ENCODE measurements at regions not wholly inside any gene's neighbourhood (a gene's known extent, or its start where the extent isn't known, plus 50 kb on each side); places are given as distances from the start of the nearest gene placed in this dataset.

DNA sequence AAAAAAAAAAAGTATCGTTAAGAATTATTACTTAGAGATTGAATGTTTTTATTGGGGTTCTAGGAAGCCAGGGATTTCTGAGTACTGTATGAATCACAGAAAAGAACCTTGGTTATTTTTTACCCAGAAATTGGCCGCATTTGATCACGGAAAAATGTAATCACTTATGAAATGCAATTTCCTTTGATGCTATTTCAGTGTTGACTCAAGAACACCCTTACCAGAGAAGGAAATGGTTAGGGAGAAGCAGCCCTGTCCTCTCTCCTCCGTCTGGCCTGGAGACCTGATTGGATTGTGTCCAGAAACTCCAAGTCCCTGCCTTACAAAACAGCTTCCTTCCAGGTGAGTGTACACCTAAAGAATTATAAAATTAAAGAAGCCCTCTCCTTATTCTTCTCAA lies 116.7 kb downstream of the MED10 start:
- TF ChIP-seq, protein P1, sequence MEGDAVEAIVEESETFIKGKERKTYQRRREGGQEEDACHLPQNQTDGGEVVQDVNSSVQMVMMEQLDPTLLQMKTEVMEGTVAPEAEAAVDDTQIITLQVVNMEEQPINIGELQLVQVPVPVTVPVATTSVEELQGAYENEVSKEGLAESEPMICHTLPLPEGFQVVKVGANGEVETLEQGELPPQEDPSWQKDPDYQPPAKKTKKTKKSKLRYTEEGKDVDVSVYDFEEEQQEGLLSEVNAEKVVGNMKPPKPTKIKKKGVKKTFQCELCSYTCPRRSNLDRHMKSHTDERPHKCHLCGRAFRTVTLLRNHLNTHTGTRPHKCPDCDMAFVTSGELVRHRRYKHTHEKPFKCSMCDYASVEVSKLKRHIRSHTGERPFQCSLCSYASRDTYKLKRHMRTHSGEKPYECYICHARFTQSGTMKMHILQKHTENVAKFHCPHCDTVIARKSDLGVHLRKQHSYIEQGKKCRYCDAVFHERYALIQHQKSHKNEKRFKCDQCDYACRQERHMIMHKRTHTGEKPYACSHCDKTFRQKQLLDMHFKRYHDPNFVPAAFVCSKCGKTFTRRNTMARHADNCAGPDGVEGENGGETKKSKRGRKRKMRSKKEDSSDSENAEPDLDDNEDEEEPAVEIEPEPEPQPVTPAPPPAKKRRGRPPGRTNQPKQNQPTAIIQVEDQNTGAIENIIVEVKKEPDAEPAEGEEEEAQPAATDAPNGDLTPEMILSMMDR (IDR thresholded peaks at IDR 0.05), result no peak
- no peak for TF ChIP-seq POLR2A (IDR thresholded peaks at IDR 0.05)
